GM13976 (cell line): ENCODE measurements at regions not wholly inside any gene's neighbourhood (a gene's known extent, or its start where the extent isn't known, plus 50 kb on each side); places are given as distances from the start of the nearest gene placed in this dataset.

Experiments
- DNase-seq: peaks from one replicate; pipeline ENCODE4 v3.0.0; 2012; ENCODE audit warnings: low spot score
- CTCF ChIP-seq: IDR thresholded peaks from 2 replicates; pipeline ENCODE4 v1.5.1; 2012; ENCODE audit warnings: borderline replicate concordance, mild to moderate bottlenecking; ENCODE audit not compliant: insufficient read depth; ENCODE audit errors: extremely low read depth, missing control alignments, control extremely low read depth
- in situ Hi-C: fragments of 300-500 bp; cut with MboI; formaldehyde crosslinking; loops from one replicate; pipeline ENCODE4 v1.12.0; 2022; ENCODE audit warnings: low sequenced_read_pairs, mixed read lengths, inconsistent platforms; ENCODE audit not compliant: unreplicated experiment

GRCh38 chr4:38311495-38312126 is 351.4 kb downstream of the PTTG2 start:
- in situ Hi-C loops, result loop anchor here (10.0 kb wide), 1 partner anchor 237 kb away; no protein-coding TSS in a partner anchor
- no peak for DNase-seq
- no peak for TF ChIP-seq CTCF

GRCh38 chr4:38313175-38313574 is 350.8 kb upstream of the KLF3 start:
- in situ Hi-C loops, result loop anchor here (10.0 kb wide), 1 partner anchor 238 kb away; no protein-coding TSS in a partner anchor

GRCh38 chr4:38313999-38314561 is 349.9 kb upstream of the KLF3 start:
- in situ Hi-C loops, result loop anchor here (10.0 kb wide), 1 partner anchor 239 kb away; no protein-coding TSS in a partner anchor
- TF ChIP-seq CTCF, result no peak
- no peak for DNase-seq

More at GRCh38 chr4:38313175-38313574, 350.8 kb upstream of the KLF3 start:
- no peak for DNase-seq
- TF ChIP-seq CTCF, result no peak

GRCh38 chr4:38314663-38315062 is 349.3 kb upstream of the KLF3 start:
- in situ Hi-C loops, result loop anchor here (5.0 to 10.0 kb wide), 3 partner anchors 132 to 358 kb away; no protein-coding TSS in a partner anchor
- TF ChIP-seq CTCF, result no peak
- no peak for DNase-seq

- in situ Hi-C loops, result loop anchor here (5.0 to 10.0 kb wide), 3 partner anchors 133 to 357 kb away; no protein-coding TSS in a partner anchor
- TF ChIP-seq CTCF, result no peak
- no peak for DNase-seq
Observed at GRCh38 chr4:38315286-38315685, 348.7 kb upstream of the KLF3 start.

GRCh38 chr4:38316045-38316444 is 348.0 kb upstream of the KLF3 start:
- in situ Hi-C loops, result loop anchor here (5.0 to 10.0 kb wide), 3 partner anchors 134 to 356 kb away; no protein-coding TSS in a partner anchor
- DNase-seq, result no peak
- no peak for TF ChIP-seq CTCF
